ENCODE measurements at regions not wholly inside any gene's neighbourhood (a gene's known extent, or its start where the extent isn't known, plus 50 kb on each side); places are given as distances from the start of the nearest gene placed in this dataset.

GRCh38 chr5:68431601-68432337 lies 216.2 kb downstream of the PIK3R1 start:
- Mint-ChIP-seq H3K27me3 (ENCODE audit: low read depth in 2 of 2) (no peaks in the 10 kb centered on the region), H3K4me3 (no peak overlapping the region), H3K9me3 (no peaks in the 10 kb centered on the region), H3K36me3 (no peaks in the 10 kb centered on the region), H3K4me1 (peaks cover 36 to 37% of the 10 kb centered on the region in 2 donors), H3K27ac (no peak overlapping the region)
- ATAC-seq (no peak), DNase-seq (no peak)
- Histone ChIP-seq H3K27me3 (ENCODE audit: control insufficient read depth, insufficient read depth, low read length) (no peaks in the 10 kb centered on the region), H3K4me3 (ENCODE audit: low read length) (no peak overlapping the region), H3K36me3 (ENCODE audit: control insufficient read depth, insufficient read depth, low read length) (no peaks in the 10 kb centered on the region), H3K4me1 (ENCODE audit: control insufficient read depth, insufficient read depth, low read length) (peaks cover 25% of the 10 kb centered on the region), H3K9me3 (ENCODE audit: control insufficient read depth, insufficient read depth, low read length) (no peaks in the 10 kb centered on the region), H3K27ac (ENCODE audit: low read length) (no peak overlapping the region)
- intact Hi-C loops (cut with micrococcal nuclease) = loop anchor here (5.0 kb wide), 1 partner anchor 64 kb away; no protein-coding TSS in a partner anchor
- WGBS (ENCODE audit: insufficient coverage) = 98% methylated on average over 5 of the region's 6 CpGs
- no peak for TF ChIP-seq CTCF (IDR thresholded peaks at IDR 0.05)

GRCh38 chr5:68432682-68433081 lies 217.1 kb downstream of the PIK3R1 start:
- Histone ChIP-seq H3K9me3 (ENCODE audit: control insufficient read depth, insufficient read depth, low read length) (no peaks in the 10 kb centered on the region), H3K27me3 (ENCODE audit: control insufficient read depth, insufficient read depth, low read length) (no peaks in the 10 kb centered on the region), H3K4me3 (ENCODE audit: low read length) (no peak overlapping the region), H3K36me3 (ENCODE audit: control insufficient read depth, insufficient read depth, low read length) (no peaks in the 10 kb centered on the region), H3K27ac (ENCODE audit: low read length) (no peak overlapping the region), H3K4me1 (ENCODE audit: control insufficient read depth, insufficient read depth, low read length) (peaks cover 25% of the 10 kb centered on the region)
- no peaks in the 10 kb centered on the region for H3K27me3 Mint-ChIP-seq (ENCODE audit: low read depth in 2 of 2)
- H3K4me1 Mint-ChIP-seq = peaks cover 34 to 36% of the 10 kb centered on the region in 2 donors
- WGBS (ENCODE audit: insufficient coverage) = 95% methylated on average over 7 of the region's 7 CpGs
- TF ChIP-seq CTCF (IDR thresholded peaks at IDR 0.05) = no peak
- intact Hi-C loops (cut with micrococcal nuclease) = loop anchor here (5.0 kb wide), 1 partner anchor 65 kb away; no protein-coding TSS in a partner anchor
- H3K9me3 Mint-ChIP-seq = no peaks in the 10 kb centered on the region
- peak overlapping the region in 1 of 2 donors; percentile 97 for H3K27ac Mint-ChIP-seq
- H3K4me3 Mint-ChIP-seq = no peak overlapping the region
- DNase-seq (peak in 1 of 2 donors; percentile 56), ATAC-seq (no peak)
- H3K36me3 Mint-ChIP-seq = no peaks in the 10 kb centered on the region

- H3K9me3 Mint-ChIP-seq = no peaks in the 10 kb centered on the region
- H3K9me3 ChIP-seq (ENCODE audit: control insufficient read depth, insufficient read depth, low read length) = no peaks in the 10 kb centered on the region
- H3K27me3 Mint-ChIP-seq (ENCODE audit: low read depth in 2 of 2) = no peaks in the 10 kb centered on the region
- intact Hi-C loops (cut with micrococcal nuclease) = loop anchor here (5.0 kb wide), 1 partner anchor 66 kb away; no protein-coding TSS in a partner anchor
- WGBS (ENCODE audit: insufficient coverage) = 93% methylated on average over 3 of the region's 3 CpGs
- DNase-seq (no peak), ATAC-seq (no peak)
- H3K4me1 ChIP-seq (ENCODE audit: control insufficient read depth, insufficient read depth, low read length) = peaks cover 25% of the 10 kb centered on the region
- no peaks in the 10 kb centered on the region for H3K36me3 Mint-ChIP-seq
- TF ChIP-seq CTCF (IDR thresholded peaks at IDR 0.05) = no peak
- peak overlapping the region; percentile 92 to 97 for H3K27ac Mint-ChIP-seq
- no peaks in the 10 kb centered on the region for H3K27me3 ChIP-seq (ENCODE audit: control insufficient read depth, insufficient read depth, low read length)
- H3K4me3 Mint-ChIP-seq = peak overlapping the region; percentile 72
- H3K4me1 Mint-ChIP-seq = peaks cover 34 to 36% of the 10 kb centered on the region in 2 donors
- no peak overlapping the region for H3K4me3 ChIP-seq (ENCODE audit: low read length)
- no peaks in the 10 kb centered on the region for H3K36me3 ChIP-seq (ENCODE audit: control insufficient read depth, insufficient read depth, low read length)
- H3K27ac ChIP-seq (ENCODE audit: low read length) = peak overlapping the region; percentile 80
Measured at GRCh38 chr5:68433526-68433922, 218.0 kb downstream of the PIK3R1 start.
